Upper lobe of right lung (tissue), 1 donor: ENCODE measurements at regions not wholly inside any gene's neighbourhood (a gene's known extent, or its start where the extent isn't known, plus 50 kb on each side); places are given as distances from the start of the nearest gene placed in this dataset.

Experiments
- ATAC-seq: fragments of 200-7000 bp; cut with Tn5 transposase; one replicate; pipeline ENCODE4 v1.9.1; 2020; ENCODE audit warnings: mild to moderate bottlenecking, moderate library complexity
- DNase-seq: peaks from one replicate; pipeline ENCODE4 v3.0.0-alpha.2; 2020
- H3K27ac ChIP-seq: fragments of 200-600 bp; one replicate; pipeline ENCODE4 v1.8.0; 2022
- H3K27me3 ChIP-seq: fragments of 200-600 bp; one replicate; pipeline ENCODE4 v1.8.0; 2022; ENCODE audit warnings: mild to moderate bottlenecking
- H3K36me3 ChIP-seq: fragments of 200-600 bp; one replicate; pipeline ENCODE4 v1.8.0; 2022
- H3K4me1 ChIP-seq: fragments of 200-600 bp; one replicate; pipeline ENCODE4 v1.8.0; 2022
- H3K4me3 ChIP-seq: fragments of 200-600 bp; one replicate; pipeline ENCODE4 v1.8.0; 2022; ENCODE audit warnings: mild to moderate bottlenecking
- H3K9me3 ChIP-seq: fragments of 200-600 bp; one replicate; pipeline ENCODE4 v1.8.0; 2022
- CTCF ChIP-seq: fragments of 200-600 bp; IDR thresholded peaks from one replicate; pipeline ENCODE4 v1.8.0; 2022; ENCODE audit warnings: antibody characterized with exemption
- intact Hi-C: fragments of 100-400 bp; cut with DNase I; formaldehyde crosslinking; loops from one replicate; pipeline ENCODE4 v1.11.0; 2022
- donor health status: DM: no; HTN: yes; CAD: no; lungs with severe emphysema.

GRCh38 chr6:126797981-126798380, 320.5 kb upstream of the RSPO3 start:
- no peak overlapping the region for H3K4me3 ChIP-seq
- no peak for DNase-seq
- H3K36me3 ChIP-seq = no peaks in the 10 kb centered on the region
- TF ChIP-seq CTCF = no peak
- no peak for ATAC-seq
- H3K27me3 ChIP-seq = no peaks in the 10 kb centered on the region
- no peaks in the 10 kb centered on the region for H3K9me3 ChIP-seq
- no peaks in the 10 kb centered on the region for H3K4me1 ChIP-seq
- intact Hi-C loops = no loop called here
- no peak overlapping the region for H3K27ac ChIP-seq

DNA sequence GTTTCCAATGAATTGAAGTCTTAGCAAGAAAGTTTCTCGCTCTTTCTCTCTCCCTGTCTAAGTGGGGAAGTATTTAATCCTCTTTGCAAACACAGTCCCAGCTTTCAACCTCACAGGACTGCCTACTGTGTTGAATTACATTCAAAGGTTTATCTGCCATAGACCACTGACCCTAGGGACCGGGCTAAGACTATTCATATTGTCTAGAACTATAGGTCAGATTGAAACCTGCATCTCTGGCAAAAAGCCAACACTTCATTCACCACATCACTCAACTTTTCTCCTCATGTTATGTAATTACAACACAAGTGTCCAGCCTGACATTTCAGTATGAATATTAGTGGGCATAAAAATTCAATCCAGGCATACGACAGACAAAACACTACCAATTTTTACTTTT, 314.7 kb upstream of the RSPO3 start:
- H3K36me3 ChIP-seq = no peaks in the 10 kb centered on the region
- intact Hi-C loops = no loop called here
- no peaks in the 10 kb centered on the region for H3K27me3 ChIP-seq
- H3K4me1 ChIP-seq = no peaks in the 10 kb centered on the region
- H3K27ac ChIP-seq = no peak overlapping the region
- ATAC-seq (no peak), DNase-seq (no peak)
- no peaks in the 10 kb centered on the region for H3K9me3 ChIP-seq
- no peak overlapping the region for H3K4me3 ChIP-seq
- TF ChIP-seq CTCF = no peak

DNA sequence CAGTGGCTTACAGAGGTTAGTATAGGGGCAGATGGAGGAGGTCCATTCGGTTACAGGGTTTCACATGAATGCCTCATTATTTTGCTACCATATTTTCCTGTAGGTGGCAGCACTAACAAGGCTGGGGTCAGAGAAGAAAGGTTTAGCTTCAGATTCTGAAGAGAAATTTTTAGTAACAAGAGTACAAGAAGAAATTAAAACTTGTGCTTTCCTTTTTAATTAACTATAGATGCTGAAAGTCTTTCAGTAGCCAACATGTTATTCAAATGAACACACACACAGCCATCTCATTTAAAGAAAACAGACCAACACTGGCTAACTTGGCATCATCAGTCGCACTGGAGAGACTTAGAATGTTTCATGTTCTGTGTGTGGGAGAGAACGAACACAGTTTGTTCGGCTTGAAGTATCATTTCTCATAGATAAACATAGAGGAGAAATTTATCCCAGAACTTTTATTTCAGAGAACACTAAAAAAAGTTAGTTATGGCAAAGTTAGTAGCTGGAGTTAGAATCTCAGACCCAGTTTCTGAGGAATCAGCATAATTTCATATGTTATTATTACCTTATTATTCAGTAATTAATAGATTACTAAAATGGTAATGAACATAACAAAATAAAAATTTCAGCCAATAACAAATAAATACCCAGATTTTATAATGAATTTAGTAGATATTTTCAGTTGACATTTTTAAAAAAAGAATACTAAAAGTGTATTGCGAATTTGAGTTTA, 314.0 kb upstream of the RSPO3 start:
- Histone ChIP-seq H3K36me3 (no peaks in the 10 kb centered on the region), H3K9me3 (no peaks in the 10 kb centered on the region), H3K4me3 (no peak overlapping the region), H3K27me3 (no peaks in the 10 kb centered on the region), H3K27ac (no peak overlapping the region), H3K4me1 (no peaks in the 10 kb centered on the region)
- intact Hi-C loops = no loop called here
- peak; percentile 72 for TF ChIP-seq CTCF
- DNase-seq (no peak), ATAC-seq (peak; percentile 76)

- no peak for DNase-seq
- Histone ChIP-seq H3K36me3 (no peaks in the 10 kb centered on the region), H3K27ac (no peak overlapping the region), H3K27me3 (no peaks in the 10 kb centered on the region), H3K4me3 (no peak overlapping the region), H3K9me3 (no peaks in the 10 kb centered on the region), H3K4me1 (no peaks in the 10 kb centered on the region)
- TF ChIP-seq CTCF = no peak
- intact Hi-C loops = no loop called here
- no peak for ATAC-seq
Observed at GRCh38 chr6:126805861-126806260, 312.6 kb upstream of the RSPO3 start.

DNA sequence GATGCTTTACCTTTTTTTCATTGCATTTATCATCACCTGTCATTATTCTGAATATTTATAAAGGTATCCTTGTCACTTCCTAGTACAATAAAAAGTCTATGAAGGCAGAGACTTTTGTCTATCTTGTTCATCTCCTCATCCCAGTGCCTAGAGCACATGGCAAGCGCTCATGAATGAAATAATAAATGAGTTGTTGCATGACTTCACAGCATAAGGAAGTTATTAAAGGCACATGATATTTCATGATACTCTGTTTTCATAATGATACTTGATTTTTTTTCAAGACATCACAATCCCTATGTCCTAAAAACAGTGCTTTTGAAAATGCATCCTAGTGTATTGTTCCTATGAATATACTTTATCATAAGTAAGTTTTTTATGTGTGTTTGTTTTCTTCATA, 310.6 kb upstream of the RSPO3 start:
- DNase-seq = no peak

More for the DNA sequence above, 310.6 kb upstream of the RSPO3 start:
- no peaks in the 10 kb centered on the region for H3K36me3 ChIP-seq
- no peaks in the 10 kb centered on the region for H3K27me3 ChIP-seq
- H3K4me1 ChIP-seq = peaks cover 12% of the 10 kb centered on the region
- no peaks in the 10 kb centered on the region for H3K9me3 ChIP-seq
- no peak for ATAC-seq
- H3K4me3 ChIP-seq = no peak overlapping the region
- H3K27ac ChIP-seq = no peak overlapping the region
- intact Hi-C loops = no loop called here
- TF ChIP-seq CTCF = no peak
